Fibroblast of skin of right biceps (primary cell): ENCODE measurements at regions not wholly inside any gene's neighbourhood (a gene's known extent, or its start where the extent isn't known, plus 50 kb on each side); places are given as distances from the start of the nearest gene placed in this dataset.

ENCODE experiments used
- DNase-seq: peaks from one replicate; pipeline ENCODE4 v3.0.0-alpha.2; 2013

DNA sequence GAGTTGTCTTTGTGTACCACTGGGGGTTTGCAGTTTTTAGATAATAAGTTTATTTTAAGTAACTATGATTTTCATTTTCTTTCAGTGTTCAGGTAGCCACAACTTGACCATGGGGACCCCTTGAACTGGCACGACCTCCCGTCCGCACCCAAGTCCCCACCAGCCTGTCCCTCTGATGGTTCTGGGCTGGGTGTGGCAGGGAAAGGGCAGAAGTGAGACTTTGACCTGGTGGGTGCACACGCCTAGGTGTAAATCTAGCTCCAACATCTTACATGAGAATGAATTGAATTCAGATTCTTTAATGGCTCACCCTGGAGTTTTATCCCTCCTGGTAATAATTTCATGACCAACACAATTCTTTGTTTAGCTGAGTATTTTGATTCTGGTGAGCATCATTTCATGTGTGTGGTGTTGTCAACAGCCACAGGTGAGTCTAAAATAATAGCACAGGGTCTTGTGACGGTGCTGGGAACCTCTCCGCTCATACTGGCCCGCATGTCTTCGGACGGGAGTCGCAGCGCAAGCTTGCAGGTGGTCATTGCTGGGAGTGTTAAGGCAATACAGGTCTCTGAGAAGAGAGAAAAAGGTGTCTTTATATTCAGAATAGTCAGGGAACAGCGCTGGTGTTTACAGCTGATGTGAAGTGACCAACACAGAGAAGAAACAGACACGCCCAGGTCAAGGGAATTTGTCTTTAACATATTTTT is 50.8 kb upstream of the POFUT2 start:
- DNase-seq, result no peak

DNA sequence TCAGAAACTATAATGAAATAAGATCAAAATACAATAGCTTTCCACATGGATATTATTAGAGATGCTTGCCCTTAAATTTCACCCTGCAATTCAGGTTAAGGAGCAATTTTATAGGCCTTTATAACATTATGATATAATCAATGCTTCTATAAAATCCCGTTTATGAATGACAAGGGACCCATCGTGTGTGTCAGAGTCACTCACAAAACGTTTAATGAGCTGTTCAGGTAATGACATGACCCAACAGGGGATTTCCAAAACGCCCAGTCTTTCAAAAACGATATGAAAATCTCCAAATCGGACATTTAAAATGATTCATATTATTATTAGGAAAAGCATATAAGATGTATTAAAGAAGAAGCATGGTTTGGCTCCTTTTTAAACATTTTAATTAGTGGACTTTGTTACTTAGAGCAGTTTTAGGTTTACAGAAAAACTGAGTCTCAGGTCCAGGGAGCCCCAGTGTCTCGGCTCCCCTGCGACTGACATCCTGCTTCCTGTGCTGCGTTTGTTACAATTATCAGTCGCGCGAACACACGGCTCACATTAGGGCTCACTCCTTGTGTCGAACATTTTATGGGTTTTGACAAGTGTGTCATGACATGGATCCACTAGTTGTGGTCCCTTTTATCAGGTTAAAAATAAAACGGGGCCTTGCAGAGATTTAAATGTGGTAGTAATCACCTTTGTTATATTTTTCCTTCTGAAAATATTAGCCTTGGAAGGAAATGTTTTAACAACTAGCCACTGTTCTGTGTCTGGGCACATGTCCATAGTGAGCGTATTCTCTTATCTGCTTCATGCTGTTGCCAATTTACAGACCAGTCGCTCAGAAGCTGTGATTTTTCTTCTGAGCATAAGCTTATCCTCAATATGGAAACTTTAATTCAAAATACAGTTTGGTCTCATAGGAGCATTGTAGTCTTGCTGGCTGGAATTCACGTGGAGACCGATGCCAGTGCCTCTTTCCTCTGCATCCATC is 52.0 kb upstream of the POFUT2 start:
- DNase-seq, result no peak

GRCh38 chr21:45340515-45340914 is 52.8 kb upstream of the POFUT2 start:
- no peak for DNase-seq

DNA sequence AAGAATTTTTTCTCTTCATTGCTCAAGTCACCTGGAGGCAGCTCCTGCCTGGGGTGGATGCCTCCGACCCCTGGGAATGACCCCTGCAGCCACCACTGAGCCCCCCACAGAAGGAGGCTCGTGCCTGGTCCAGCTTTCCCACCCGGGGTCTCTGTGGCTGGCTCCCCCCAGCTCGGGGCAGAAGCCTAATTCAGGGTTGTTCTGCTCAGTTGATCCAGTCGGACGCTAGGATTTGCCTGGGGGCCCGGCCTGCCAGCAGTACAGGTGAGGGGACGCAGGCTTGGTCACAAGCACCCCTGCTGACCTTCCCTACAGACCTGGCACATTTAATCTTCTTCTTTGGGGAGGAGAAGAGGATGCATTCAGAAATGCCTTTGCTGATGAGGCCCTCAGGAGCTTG is 53.6 kb upstream of the POFUT2 start:
- no peak for DNase-seq

DNA sequence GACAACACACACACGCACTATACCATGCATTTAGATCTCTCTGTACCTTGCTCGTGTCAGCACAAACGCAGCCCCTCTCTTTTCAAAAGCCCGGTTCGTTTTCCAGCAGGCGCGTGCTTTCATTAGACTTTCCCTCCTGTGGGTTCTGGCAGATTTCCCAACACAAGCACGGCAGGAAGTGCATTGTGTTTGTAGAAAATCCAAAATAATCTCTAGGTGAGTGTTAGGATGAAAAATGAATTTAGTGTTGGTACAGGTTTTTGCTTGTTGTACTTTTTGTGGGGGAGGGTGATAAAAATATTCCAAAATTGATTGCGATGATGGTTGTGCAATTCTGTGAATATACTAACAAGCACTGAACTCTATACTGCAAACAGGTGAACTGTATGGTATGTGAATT is 54.1 kb upstream of the POFUT2 start:
- DNase-seq, result peak; percentile 30

GRCh38 chr21:45343891-45344290 is 56.2 kb upstream of the POFUT2 start:
- no peak for DNase-seq

DNA sequence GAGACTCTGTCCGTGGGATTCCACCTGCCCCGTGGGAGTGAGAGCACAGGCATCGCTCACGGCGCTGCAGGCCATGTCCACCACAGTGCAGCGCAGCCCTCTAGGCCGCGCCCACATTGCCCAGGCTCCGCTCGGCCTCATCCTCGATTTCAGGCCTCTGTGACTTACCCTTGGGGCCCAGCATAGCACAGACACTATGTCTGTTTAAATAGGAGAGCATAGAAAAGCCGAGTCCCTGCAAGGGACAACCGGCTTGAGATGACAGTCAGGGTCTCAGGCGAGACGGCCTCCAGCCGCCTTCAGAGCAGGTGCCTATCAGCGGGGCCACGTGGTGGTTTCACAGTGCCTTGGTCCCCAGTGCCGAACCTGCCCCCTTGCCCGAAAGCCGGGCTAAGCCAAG is 56.9 kb upstream of the POFUT2 start:
- DNase-seq, result no peak

GRCh38 chr21:45347048-45347711 is 57.8 kb upstream of the COL18A1 start:
- DNase-seq, result no peak

DNA sequence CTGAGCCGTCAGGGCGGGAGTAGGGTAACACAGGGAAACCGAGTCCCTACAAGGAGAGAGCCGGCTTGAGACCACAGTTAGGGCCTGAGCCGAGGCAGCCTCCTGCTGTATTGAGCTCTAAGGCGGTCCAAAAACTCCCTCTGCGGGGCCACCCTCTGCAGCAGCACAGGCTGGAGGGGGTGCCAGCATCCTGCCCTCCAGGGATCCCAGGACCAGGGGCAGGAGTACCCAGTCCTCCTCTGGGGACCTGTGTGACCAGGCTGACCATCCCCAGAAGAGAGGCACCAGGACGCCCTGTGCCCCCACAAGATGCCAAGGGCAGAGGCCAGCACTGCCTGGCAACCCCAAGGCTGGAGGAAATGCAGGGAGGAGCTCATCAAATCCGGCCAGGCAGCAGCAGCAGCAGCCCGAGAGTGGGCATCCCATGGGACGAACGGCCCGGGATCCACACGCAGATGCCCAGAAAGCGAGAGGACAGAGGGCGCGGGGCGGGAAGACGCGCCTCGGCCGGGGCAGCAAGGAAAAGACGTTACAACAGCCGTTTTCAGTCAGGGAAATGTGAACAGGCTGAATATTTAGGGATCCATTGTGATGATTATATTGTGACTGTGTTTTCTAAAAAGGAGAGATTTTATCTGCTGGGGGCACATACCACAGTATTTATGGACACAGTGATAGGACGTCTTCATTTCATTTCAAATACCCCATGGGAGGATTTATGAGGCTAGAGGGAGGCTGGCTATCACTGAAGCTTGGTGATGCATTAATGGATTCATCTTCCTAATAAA is 57.1 kb upstream of the COL18A1 start:
- no peak for DNase-seq

DNA sequence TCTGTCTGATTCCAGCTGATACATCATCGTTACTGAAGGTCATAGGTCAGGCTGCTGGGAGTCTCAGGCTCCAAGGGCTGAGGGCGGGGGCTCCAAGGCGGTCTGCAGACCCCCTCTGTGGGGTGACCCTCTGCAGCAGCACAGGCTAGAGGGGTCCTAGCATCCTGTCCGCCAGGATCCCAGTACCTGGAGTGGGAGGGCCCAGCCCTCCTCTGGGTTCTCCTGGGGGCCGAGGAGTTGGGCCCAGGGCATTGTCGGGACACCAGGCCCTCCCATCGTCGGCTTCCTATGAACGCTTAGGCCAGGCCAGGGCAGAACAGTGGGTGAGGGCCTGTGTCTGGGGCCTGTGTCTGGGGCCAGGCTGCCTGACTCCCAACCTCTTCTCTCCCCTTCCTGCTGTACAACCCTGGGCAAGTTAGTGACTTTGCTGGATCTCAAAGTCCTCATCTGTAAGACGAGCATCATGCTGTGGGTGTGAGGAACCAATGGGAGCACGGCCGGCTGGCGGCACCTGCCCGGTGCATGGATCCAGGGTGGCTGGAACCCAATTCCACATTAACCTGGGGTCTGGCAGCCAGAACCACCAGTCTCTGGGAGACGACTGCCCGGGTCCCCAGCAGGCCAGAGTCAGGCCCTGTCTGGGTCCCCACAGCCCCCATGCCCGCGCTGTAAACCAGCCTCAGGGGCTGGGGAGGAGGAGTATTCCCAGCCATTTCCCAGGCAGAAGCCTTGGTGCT is 56.2 kb upstream of the COL18A1 start:
- no peak for DNase-seq

DNA sequence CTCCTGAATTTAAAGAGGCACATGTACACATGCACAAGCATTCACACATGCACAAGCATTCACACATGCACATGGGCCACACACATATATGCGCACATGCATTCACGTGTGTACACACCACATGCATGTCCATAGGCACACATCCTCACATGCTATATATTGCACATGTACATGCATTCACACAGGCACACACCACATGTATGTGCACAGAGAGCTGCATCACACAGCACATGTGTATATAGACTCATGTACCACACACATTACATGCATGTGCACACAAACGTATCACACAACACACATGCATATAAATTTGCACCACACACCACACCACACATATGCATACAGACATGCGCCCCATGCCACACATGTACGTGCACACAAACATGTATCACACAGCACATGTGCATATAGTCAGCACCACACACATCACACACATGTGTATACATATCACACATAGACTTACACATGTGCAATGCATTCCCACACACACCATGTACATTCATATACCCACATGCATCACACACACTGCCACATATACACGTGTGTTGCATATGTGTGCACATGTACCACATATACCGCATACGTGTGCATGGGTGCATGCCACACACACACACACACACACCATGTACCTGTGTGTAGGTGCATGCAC is 54.6 kb upstream of the COL18A1 start:
- no peak for DNase-seq

DNA sequence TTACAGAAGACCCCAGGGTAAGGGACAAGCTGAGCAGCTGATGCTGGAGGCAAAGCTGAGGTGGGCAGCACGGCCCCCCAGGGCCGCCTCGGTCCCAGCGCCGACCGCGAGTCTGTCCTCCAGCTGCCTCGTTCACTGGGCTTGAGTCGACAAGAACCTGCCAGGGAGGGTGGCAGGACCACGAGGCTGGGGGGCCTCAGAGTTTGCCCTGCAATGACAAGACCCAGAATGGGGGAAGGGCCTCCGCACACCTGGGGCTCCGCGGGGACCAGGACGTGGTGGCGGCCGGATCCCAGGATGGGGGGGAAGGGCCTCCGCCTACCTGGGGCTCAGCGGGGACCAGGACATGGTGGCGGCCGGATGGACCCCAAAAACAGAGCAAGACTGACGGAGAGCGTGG is 53.9 kb upstream of the COL18A1 start:
- no peak for DNase-seq

- DNase-seq, result no peak
Observed at GRCh38 chr21:45351526-45352275, 53.3 kb upstream of the COL18A1 start.

DNA sequence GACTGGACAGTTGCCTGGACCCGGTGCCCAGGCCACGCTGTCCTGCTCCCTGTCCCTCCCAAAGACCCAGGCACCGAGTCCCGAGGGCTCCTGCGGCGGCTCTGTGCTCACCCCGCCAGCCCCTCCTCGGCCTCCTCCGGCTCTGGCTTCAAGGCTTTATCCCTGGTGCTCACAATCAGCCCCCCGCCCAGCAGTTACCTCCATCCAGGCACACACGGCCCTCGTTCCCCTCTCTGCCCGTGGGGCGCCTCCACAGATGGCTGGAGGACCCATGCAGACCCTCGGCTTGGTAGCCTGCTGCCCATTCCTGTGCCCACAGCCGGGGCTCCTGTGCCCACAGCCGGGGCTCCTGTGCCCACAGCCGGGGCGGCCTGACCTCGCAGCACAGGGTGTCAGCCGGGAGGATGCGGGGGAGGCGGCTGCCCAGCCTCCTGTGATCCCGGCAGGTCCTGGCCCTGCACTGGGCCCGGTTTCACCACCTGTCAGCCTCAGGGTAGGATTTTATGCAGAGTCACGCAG is 52.3 kb upstream of the COL18A1 start:
- no peak for DNase-seq

- no peak for DNase-seq
Observed at GRCh38 chr21:45353200-45353599, 51.8 kb upstream of the COL18A1 start.

DNA sequence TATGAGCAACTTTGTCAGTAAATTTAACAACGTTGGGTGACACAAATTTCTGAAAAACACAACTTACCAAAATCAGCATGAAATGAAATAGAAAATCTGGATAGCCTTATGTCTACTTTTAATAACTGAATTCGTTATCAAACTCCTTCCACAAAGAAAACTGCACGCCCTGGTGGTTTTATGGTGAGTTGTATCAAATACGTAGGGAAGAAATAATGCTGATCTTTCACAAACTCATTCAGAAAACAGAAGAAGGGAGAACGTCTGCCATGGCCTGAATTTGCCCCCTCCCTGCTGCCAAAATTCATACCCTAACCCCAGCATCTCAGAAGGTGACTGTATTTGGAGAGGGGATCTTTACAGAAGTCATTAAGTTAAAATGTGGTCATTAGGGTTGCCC is 50.0 kb upstream of the COL18A1 start:
- DNase-seq, result no peak
